Hepatic stellate cell (primary cell): ENCODE measurements at regions not wholly inside any gene's neighbourhood (a gene's known extent, or its start where the extent isn't known, plus 50 kb on each side); places are given as distances from the start of the nearest gene placed in this dataset.

Experiments used
- DNase-seq: peaks from one replicate; pipeline ENCODE4 v3.0.0; 2011; ENCODE audit warnings: low spot score

GRCh38 chr2:240322231-240322955, 113.1 kb upstream of the GPC1 start:
- no peak for DNase-seq

GRCh38 chr2:240322991-240323390, 112.5 kb upstream of the GPC1 start:
- no peak for DNase-seq

GRCh38 chr2:240323601-240324291, 111.7 kb upstream of the GPC1 start:
- no peak for DNase-seq

DNA sequence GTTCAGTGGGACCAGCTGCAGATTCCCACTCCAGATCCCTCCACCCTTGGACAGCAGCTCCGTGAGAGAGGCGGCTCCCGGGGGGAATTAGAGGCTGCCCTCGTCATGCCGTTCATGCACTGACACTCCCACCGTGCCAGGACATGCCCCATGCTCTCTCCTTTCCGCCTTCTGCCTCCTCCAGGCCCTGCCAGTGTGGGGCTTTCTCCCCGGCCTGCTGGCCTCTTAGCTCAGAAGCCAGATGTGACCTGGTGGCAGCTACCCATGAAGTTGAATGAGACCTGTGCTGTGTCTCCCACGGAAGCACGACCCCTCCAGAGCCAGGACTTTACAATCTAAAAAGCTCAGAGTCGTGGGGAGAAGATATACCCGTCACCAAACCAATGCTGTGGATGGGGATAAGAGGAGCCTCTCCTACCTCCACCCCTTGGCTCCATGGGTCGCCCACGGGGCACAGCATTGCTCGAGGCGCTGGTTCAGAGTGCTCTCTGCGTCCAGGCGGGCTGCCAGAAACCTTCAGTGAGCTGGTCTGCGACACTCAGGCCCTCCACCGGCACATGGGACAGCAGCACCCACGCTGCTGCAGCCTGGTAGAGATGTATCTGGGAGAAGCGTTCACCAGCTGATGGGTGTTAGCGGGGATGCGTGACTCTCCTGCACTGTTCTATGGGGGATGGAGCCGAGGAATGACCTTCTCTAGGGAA, 111.0 kb upstream of the GPC1 start:
- DNase-seq = no peak

GRCh38 chr2:240325016-240326007, 110.2 kb upstream of the GPC1 start:
- DNase-seq = no peak

- DNase-seq = no peak
These were observed 109.2 kb upstream of the GPC1 start for GRCh38 chr2:240326246-240326645.

DNA sequence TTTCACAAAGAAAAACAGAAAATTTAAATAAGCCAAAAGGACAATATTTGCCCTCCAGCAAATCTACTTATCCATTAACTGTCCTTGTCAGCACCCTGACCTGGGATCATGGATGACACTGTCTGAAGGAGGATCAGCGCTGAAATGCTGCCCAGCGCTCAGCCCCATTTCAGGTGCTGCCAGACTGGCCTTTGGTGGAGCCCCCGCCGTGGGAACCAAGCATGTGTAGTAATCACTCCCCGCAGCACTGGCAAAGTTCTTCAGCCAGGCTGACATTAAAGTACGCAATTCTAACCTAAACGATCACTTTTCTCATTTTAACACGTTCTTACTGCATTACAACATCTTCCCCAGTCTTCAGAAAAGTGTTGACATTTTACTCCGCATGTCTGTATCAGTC, 108.6 kb upstream of the GPC1 start:
- no peak for DNase-seq

DNA sequence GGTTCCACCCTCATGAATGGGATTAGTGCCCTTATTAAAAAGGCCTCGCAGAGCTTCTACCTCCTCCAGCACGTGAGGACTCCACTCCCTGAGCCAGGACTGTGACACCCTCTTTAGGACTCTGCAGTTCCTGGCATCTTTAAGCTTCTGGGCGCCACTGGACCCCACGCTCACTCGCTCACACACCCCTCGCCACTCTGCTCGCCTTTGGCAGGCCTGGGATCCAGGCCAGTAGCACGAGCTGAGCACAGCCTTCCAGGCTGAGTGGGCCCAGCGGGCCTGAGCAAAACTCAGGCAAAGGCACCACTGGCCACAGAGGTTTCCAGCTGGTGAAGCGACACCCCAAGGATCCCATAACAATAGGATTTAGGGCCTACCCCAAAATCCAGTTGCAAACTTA, 107.9 kb upstream of the GPC1 start:
- no peak for DNase-seq

GRCh38 chr2:240328526-240328925, 106.9 kb upstream of the GPC1 start:
- DNase-seq = no peak

- no peak for DNase-seq
These were observed 106.3 kb upstream of the GPC1 start for GRCh38 chr2:240329116-240329665.

DNA sequence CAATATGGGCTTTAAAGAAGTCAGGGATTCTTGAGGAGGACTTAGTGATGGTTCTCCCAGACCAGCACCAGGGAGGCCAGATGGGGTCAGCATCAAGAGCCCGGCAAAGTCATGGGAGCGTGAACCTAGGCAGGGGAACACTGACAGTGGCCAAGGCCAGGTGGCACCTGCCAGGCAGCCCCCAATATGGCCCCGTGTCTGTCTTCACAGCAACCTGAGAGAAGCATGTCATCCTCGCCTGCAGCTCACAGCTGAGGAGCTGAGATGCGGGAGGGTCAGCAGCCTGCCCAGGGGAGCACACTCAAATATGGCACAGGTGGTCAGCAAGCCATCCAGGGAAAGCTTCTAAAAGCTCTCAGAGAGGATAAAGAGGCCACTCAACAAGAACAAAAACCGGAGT, 105.7 kb upstream of the GPC1 start:
- DNase-seq = no peak

GRCh38 chr2:240333985-240334384, 101.5 kb upstream of the GPC1 start:
- DNase-seq = no peak

- DNase-seq = no peak
These were observed 100.4 kb upstream of the GPC1 start for GRCh38 chr2:240335061-240335460.

GRCh38 chr2:240336820-240337427, 98.5 kb upstream of the GPC1 start:
- DNase-seq = no peak

DNA sequence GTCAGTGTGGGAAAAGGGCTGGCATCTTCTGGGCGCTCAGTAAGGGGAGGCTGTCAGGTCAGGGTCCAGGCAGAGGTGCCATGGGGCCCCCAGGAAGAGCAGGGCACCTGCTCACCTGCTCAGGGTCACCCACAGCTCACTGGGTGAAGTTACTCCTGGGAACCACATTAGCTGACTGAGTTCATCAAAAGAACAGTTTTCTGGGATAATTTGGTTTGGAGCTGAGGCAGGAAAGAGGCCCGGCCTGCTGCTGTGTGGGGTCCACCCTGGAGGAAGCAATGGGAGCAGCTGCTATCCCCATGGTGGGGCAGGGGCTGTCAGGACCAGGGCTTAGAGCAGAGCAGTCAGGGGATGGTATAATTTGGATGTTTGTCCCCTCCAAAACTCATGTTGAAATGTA, 97.2 kb upstream of the GPC1 start:
- DNase-seq = no peak

- no peak for DNase-seq
These were observed 95.8 kb upstream of the GPC1 start for GRCh38 chr2:240339411-240340360.

DNA sequence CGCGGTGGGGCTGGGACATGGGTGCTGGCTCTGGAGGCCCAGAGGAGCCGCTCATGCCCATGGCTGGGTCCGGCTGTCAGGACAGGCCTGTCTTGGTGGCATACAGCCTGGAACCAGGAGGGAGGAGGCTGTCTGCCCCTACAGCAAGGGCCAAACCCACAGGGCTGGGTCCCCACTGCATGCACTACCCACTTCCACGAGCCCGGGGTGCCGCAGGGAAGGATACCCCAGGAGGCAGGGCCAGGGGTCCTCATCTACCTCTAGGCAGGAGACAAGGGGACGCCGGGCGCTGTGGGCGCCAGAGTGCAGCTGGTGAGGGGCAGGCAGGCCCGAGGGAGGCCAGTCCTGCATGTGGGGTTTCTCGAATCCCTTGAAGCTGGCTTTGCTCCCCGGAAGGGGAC, 95.1 kb upstream of the GPC1 start:
- no peak for DNase-seq

DNA sequence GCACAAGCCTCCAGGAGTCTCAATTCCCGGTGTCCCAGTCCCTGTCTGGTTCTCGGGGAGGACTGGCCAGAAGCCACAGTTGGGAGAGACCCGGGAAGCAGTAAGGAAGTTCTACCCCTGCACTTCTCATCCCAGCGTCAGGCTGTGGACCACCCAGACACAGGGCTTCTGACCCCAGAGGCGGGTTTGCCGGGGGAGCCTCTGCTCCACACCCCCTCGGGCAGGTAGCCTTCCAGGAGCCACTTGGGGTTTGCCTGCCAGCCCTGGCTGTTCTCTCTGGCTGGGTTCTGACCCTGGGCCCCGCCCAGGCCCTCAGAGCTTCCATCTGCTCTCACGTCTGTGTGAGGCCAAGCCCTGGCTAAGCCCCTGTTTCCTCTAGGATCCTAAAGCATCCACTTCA, 94.4 kb upstream of the GPC1 start:
- no peak for DNase-seq

DNA sequence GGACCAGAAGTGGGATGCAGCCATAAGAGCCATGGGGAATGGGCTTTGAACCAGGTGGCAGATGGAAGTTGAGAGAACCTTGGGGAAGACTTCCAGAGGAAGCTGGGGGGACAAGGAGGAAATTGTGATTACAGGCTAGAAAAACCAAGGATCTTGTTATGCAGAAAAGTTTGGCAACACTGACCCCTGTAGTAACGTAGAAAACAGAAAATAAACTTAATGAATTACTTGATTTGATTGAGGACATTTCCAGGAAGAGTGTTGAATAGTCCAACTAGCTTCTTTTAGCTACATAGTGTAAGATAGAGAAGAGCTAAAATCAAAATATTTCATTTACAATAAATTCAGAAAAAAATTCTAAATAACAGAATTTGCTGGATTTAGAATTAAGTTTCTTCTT, 91.9 kb upstream of the GPC1 start:
- no peak for DNase-seq

- DNase-seq = no peak
These were observed 90.6 kb upstream of the GPC1 start for GRCh38 chr2:240344904-240345303.
